Mesendoderm (in vitro differentiated cells): ENCODE measurements at regions not wholly inside any gene's neighbourhood (a gene's known extent, or its start where the extent isn't known, plus 50 kb on each side); places are given as distances from the start of the nearest gene placed in this dataset.

Experiments
- DNase-seq: peaks from one replicate; pipeline ENCODE4 v3.0.0; 2013
- H2AK5ac ChIP-seq: 2 replicates; pipeline ENCODE4 v1.6.1; 2013; ENCODE audit warnings: low read length, inconsistent platforms
- H2BK120ac ChIP-seq: 2 replicates; pipeline ENCODE4 v1.6.1; 2013; ENCODE audit warnings: low read depth, mild to moderate bottlenecking, low read length, moderate library complexity, mixed read lengths
- H2BK15ac ChIP-seq: replicated peaks from 2 replicates; pipeline ENCODE4 v1.6.1; 2013; ENCODE audit warnings: low read depth, mild to moderate bottlenecking, moderate library complexity
- H2BK5ac ChIP-seq: 2 replicates; pipeline ENCODE4 v1.6.1; 2013; ENCODE audit warnings: low read length, inconsistent platforms
- H3K18ac ChIP-seq: 2 replicates; pipeline ENCODE4 v1.6.1; 2013; ENCODE audit warnings: mild to moderate bottlenecking, low read length, mixed read lengths
- H3K23ac ChIP-seq: one replicate; pipeline ENCODE4 v1.6.1; 2013; ENCODE audit warnings: low read length
- H3K27ac ChIP-seq: 2 replicates; pipeline ENCODE4 v1.5.1; 2013; ENCODE audit warnings: low read depth, mild to moderate bottlenecking, inconsistent platforms, low read length, moderate library complexity
- H3K27me3 ChIP-seq: 2 replicates; pipeline ENCODE4 v1.6.1; 2013; ENCODE audit warnings: low read length, control low read depth, mild to moderate bottlenecking, inconsistent platforms; ENCODE audit not compliant: insufficient read depth, poor library complexity
- H3K36me3 ChIP-seq: 2 replicates; pipeline ENCODE4 v1.6.1; 2013; ENCODE audit warnings: low read length, inconsistent platforms; ENCODE audit not compliant: control insufficient read depth, insufficient read depth
- H3K4ac ChIP-seq: one replicate; pipeline ENCODE4 v1.6.1; 2013; ENCODE audit warnings: low read depth, mild to moderate bottlenecking, low read length, moderate library complexity
- H3K4me1 ChIP-seq: 2 replicates; pipeline ENCODE4 v1.6.1; 2013; ENCODE audit warnings: low read depth, low read length, inconsistent platforms; ENCODE audit not compliant: control insufficient read depth
- H3K4me2 ChIP-seq: 2 replicates; pipeline ENCODE4 v1.6.1; 2013; ENCODE audit warnings: low read length
- H3K4me3 ChIP-seq: 2 replicates; pipeline ENCODE4 v1.5.1; 2013; ENCODE audit warnings: mild to moderate bottlenecking, low read length
- H3K56ac ChIP-seq: one replicate; pipeline ENCODE4 v1.6.1; 2013; ENCODE audit warnings: low read length
- H3K79me1 ChIP-seq: 2 replicates; pipeline ENCODE4 v1.6.1; 2013; ENCODE audit warnings: low read length, inconsistent platforms
- H3K79me2 ChIP-seq: 2 replicates; pipeline ENCODE4 v1.6.1; 2013; ENCODE audit warnings: mild to moderate bottlenecking, low read length; ENCODE audit not compliant: control insufficient read depth, insufficient read depth
- H3K9ac ChIP-seq: 2 replicates; pipeline ENCODE4 v1.6.1; 2013; ENCODE audit warnings: low read length, inconsistent platforms
- H4K5ac ChIP-seq: one replicate; pipeline ENCODE4 v1.6.1; 2013; ENCODE audit warnings: low read length
- H4K8ac ChIP-seq: one replicate; pipeline ENCODE4 v1.6.1; 2013; ENCODE audit warnings: low read depth, mild to moderate bottlenecking, control low read depth, low read length, moderate library complexity
- WGBS: extraction: QIAGEN DNeasy Blood & Tissue Kit; methylation state at CpG from one replicate; pipeline ENCODE4 v1.1.7; 2013; ENCODE audit warnings: low lambda C conversion rate, missing lambda C conversion rate; ENCODE audit not compliant: insufficient coverage; ENCODE audit errors: extremely low coverage; 5-methylcytosine and 5-hydroxymethylcytosine counted together

DNA sequence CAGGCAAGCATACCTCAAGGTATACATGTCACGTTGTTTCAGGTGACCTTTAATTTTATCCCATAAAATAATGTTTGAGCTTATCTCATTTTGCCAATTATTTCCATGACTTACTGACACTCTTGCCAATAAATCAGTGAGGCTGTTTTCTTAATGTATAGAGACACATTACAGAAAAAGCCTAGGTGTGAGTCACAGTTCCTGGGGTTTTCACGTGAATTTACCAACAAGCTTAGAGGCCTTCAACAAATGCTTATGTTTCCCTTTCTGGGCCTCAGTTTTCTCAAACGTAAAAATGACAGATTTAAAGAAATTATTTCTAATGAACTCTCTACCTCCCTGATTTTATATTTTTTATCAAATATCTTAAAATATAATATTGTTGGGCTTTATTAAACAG, 517.5 kb upstream of the SPHKAP start:
- no peak overlapping the region for H2BK120ac ChIP-seq
- no peak overlapping the region for H3K4ac ChIP-seq
- H4K8ac ChIP-seq = no peak overlapping the region
- H3K18ac ChIP-seq = no peak overlapping the region
- no CpG with 5 or more reads among the region's 3 CpGs for WGBS
- no peaks in the 10 kb centered on the region for H3K79me1 ChIP-seq
- no peak overlapping the region for H4K5ac ChIP-seq
- H3K27me3 ChIP-seq = no peaks in the 10 kb centered on the region
- H3K4me2 ChIP-seq = no peak overlapping the region
- H3K4me1 ChIP-seq = no peaks in the 10 kb centered on the region
- H3K56ac ChIP-seq = no peak overlapping the region
- H2AK5ac ChIP-seq = no peak overlapping the region
- no peak overlapping the region for H3K27ac ChIP-seq
- H3K9ac ChIP-seq = no peak overlapping the region
- no peaks in the 10 kb centered on the region for H3K36me3 ChIP-seq
- DNase-seq = no peak
- no peaks in the 10 kb centered on the region for H3K79me2 ChIP-seq
- H3K4me3 ChIP-seq = no peak overlapping the region
- H2BK5ac ChIP-seq = no peak overlapping the region
- H2BK15ac ChIP-seq = no peak overlapping the region
- no peak overlapping the region for H3K23ac ChIP-seq

DNA sequence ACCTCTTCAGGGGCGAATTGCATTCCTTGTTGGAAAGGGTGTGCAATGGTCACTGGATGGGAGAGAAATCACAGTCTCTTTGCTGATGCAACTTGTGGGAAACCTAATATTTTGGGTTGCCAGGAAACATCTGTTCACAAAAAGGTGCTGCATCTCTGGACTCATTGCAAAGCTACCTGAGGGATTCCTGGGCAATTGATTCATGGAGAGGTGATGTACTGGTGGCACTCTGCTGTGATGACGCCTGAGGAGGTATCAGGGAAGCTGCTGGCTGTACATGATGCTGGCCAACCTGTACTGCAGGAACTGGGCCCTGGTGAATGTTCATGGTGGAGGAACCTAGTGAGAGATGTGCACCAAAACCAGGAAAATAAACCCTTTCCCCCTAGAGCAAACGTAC, 516.0 kb upstream of the SPHKAP start:
- Histone ChIP-seq H3K18ac (no peak overlapping the region), H3K56ac (no peak overlapping the region), H3K4me1 (no peaks in the 10 kb centered on the region), H3K27ac (no peak overlapping the region), H3K27me3 (no peaks in the 10 kb centered on the region), H3K9ac (no peak overlapping the region), H3K4ac (no peak overlapping the region), H3K4me2 (no peak overlapping the region), H2BK15ac (no peak overlapping the region), H3K4me3 (no peak overlapping the region), H2AK5ac (no peak overlapping the region), H3K79me2 (no peaks in the 10 kb centered on the region), H3K23ac (no peak overlapping the region), H2BK120ac (no peak overlapping the region), H3K36me3 (no peaks in the 10 kb centered on the region), H2BK5ac (no peak overlapping the region), H3K79me1 (no peaks in the 10 kb centered on the region), H4K5ac (no peak overlapping the region), H4K8ac (no peak overlapping the region)
- no CpG with 5 or more reads among the region's 3 CpGs for WGBS
- no peak for DNase-seq

DNA sequence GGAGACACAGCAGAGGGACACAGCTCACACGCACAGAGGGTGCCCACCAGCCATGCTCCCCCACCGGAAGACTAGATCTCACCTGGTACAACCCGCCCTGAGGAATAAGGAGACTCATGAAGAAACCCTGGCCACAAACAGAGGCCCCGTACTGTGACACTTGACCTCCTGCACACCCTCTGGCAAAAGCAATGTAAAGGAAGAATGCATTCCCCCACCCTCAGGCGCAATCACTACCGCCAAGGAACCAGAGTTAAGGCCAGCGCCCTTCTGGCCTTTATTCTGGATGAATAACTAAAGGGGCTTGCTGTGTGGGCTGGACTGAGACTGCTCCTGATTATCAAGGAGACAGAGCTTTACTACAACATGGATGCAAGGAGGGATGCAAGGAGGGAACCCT, 509.2 kb upstream of the SPHKAP start:
- Histone ChIP-seq H3K36me3 (no peaks in the 10 kb centered on the region), H3K18ac (no peak overlapping the region)
- WGBS = no CpG with 5 or more reads among the region's 7 CpGs

GRCh38 chr2:228689053-228689452, 507.6 kb upstream of the SPHKAP start:
- H3K36me3 ChIP-seq = no peaks in the 10 kb centered on the region
- no peak overlapping the region for H3K9ac ChIP-seq
- H3K79me1 ChIP-seq = no peaks in the 10 kb centered on the region
- H2BK120ac ChIP-seq = no peak overlapping the region
- H4K5ac ChIP-seq = no peak overlapping the region
- H3K4me2 ChIP-seq = no peak overlapping the region
- DNase-seq = peak; percentile 83
- H3K79me2 ChIP-seq = no peaks in the 10 kb centered on the region
- H2BK15ac ChIP-seq = no peak overlapping the region
- no peaks in the 10 kb centered on the region for H3K4me1 ChIP-seq
- H3K27me3 ChIP-seq = no peaks in the 10 kb centered on the region
- H2AK5ac ChIP-seq = no peak overlapping the region
- WGBS = no CpG with 5 or more reads among the region's 7 CpGs
- H3K56ac ChIP-seq = no peak overlapping the region
- H2BK5ac ChIP-seq = no peak overlapping the region
- no peak overlapping the region for H3K27ac ChIP-seq
- no peak overlapping the region for H3K18ac ChIP-seq
- H4K8ac ChIP-seq = no peak overlapping the region
- no peak overlapping the region for H3K23ac ChIP-seq
- no peak overlapping the region for H3K4me3 ChIP-seq
- H3K4ac ChIP-seq = no peak overlapping the region

More for the DNA sequence above, 509.2 kb upstream of the SPHKAP start:
- H2BK5ac ChIP-seq = no peak overlapping the region
- H2BK120ac ChIP-seq = no peak overlapping the region
- no peak overlapping the region for H3K4ac ChIP-seq
- H3K79me1 ChIP-seq = no peaks in the 10 kb centered on the region
- H3K9ac ChIP-seq = no peak overlapping the region
- H3K79me2 ChIP-seq = no peaks in the 10 kb centered on the region
- no peak overlapping the region for H4K5ac ChIP-seq
- H3K23ac ChIP-seq = no peak overlapping the region
- no peaks in the 10 kb centered on the region for H3K27me3 ChIP-seq
- no peak overlapping the region for H3K4me2 ChIP-seq
- no peak for DNase-seq
- H3K4me3 ChIP-seq = no peak overlapping the region
- no peak overlapping the region for H4K8ac ChIP-seq
- no peak overlapping the region for H3K56ac ChIP-seq
- no peaks in the 10 kb centered on the region for H3K4me1 ChIP-seq
- H2BK15ac ChIP-seq = no peak overlapping the region
- H2AK5ac ChIP-seq = no peak overlapping the region
- no peak overlapping the region for H3K27ac ChIP-seq

- Histone ChIP-seq H3K4ac (no peak overlapping the region), H3K27me3 (no peaks in the 10 kb centered on the region), H3K23ac (no peak overlapping the region), H3K4me3 (no peak overlapping the region), H3K4me2 (no peak overlapping the region), H2BK120ac (no peak overlapping the region), H3K36me3 (no peaks in the 10 kb centered on the region), H3K18ac (no peak overlapping the region), H2BK15ac (no peak overlapping the region), H3K4me1 (no peaks in the 10 kb centered on the region), H2AK5ac (no peak overlapping the region), H4K8ac (no peak overlapping the region), H2BK5ac (no peak overlapping the region), H3K79me1 (no peaks in the 10 kb centered on the region), H3K56ac (no peak overlapping the region), H4K5ac (no peak overlapping the region), H3K27ac (no peak overlapping the region), H3K79me2 (no peaks in the 10 kb centered on the region), H3K9ac (no peak overlapping the region)
- no CpG with 5 or more reads among the region's 5 CpGs for WGBS
- DNase-seq = no peak
Measured at GRCh38 chr2:228688007-228688645, 506.6 kb upstream of the SPHKAP start.

DNA sequence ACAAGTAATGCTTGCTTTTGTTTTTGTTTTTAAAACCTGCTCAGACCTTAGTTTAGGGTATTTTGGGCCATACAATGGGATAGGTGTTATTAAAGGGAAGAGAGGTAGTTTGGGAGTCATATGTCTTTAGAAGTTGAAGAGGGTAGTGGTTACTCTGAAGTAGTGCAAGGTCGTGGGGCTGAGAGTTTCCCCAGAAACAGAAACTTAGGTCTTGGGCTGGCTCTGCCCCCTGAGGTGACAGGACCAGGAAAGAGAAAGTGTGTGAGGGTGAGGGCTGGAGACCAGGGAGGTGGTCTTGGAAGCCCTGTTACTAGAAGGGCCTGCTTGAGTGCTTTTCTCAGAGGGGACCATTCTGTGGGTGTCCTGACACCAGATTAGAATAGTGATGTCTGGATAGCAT, 500.5 kb upstream of the SPHKAP start:
- H3K27ac ChIP-seq = no peak overlapping the region
- H2BK5ac ChIP-seq = no peak overlapping the region
- no peaks in the 10 kb centered on the region for H3K36me3 ChIP-seq
- H2AK5ac ChIP-seq = no peak overlapping the region
- no peaks in the 10 kb centered on the region for H3K27me3 ChIP-seq
- no peak overlapping the region for H2BK120ac ChIP-seq
- H3K4me1 ChIP-seq = no peaks in the 10 kb centered on the region
- DNase-seq = no peak
- H4K5ac ChIP-seq = no peak overlapping the region
- H3K23ac ChIP-seq = no peak overlapping the region
- H3K9ac ChIP-seq = no peak overlapping the region
- H4K8ac ChIP-seq = no peak overlapping the region
- no peak overlapping the region for H2BK15ac ChIP-seq
- no peaks in the 10 kb centered on the region for H3K79me2 ChIP-seq
- no peaks in the 10 kb centered on the region for H3K79me1 ChIP-seq
- no peak overlapping the region for H3K4ac ChIP-seq
- no peak overlapping the region for H3K4me2 ChIP-seq
- H3K4me3 ChIP-seq = no peak overlapping the region
- no peak overlapping the region for H3K56ac ChIP-seq
- WGBS = no CpG with 5 or more reads among the region's 1 CpG
- H3K18ac ChIP-seq = no peak overlapping the region
